GM19023 (cell line): ENCODE measurements at regions not wholly inside any gene's neighbourhood (a gene's known extent, or its start where the extent isn't known, plus 50 kb on each side); places are given as distances from the start of the nearest gene placed in this dataset.

Experiments
- ATAC-seq: cut with Tn5 transposase; IDR thresholded peaks from one replicate; pipeline ENCODE4 v1.9.1; 2021; ENCODE audit warnings: mild to moderate bottlenecking, moderate library complexity; ENCODE audit not compliant: unreplicated experiment

DNA sequence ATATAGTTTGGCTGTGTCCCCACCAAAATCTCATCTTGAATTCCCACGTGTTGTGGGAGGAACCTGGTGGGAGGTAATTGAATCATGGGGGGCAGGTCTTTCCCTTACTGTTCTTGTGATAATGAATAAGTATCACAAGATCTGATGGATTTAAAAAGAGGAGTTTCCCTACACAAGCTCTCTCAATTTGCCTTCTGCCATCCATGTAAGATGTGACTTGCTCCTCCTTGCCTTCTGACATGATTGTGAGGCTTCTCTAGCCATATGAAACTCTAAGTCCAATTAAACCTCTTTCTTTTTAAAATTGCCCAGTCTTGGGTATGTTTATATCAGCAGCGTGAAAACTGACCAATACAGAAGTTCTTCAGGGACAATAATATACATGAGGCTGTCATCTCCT is 425.1 kb downstream of the PABPC4L start:
- no peak for ATAC-seq

DNA sequence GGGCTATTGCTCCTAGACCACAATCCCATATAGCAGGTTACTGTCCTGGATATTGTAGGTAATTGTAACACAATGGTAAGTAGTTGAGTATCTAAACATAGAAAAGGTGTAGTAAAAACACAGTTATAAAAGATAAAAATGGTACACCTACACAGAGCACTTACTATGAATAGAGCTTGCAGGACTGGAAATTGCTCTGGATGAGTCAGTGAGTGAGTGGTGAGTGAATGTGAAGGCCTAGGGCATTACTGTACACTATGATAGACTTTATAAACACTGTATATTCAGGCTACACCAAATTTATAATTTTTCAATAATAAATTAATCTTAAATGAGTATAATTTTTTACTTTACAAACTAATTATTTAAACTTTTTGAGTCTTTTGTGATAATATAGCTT is 425.7 kb downstream of the PABPC4L start:
- no peak for ATAC-seq

DNA sequence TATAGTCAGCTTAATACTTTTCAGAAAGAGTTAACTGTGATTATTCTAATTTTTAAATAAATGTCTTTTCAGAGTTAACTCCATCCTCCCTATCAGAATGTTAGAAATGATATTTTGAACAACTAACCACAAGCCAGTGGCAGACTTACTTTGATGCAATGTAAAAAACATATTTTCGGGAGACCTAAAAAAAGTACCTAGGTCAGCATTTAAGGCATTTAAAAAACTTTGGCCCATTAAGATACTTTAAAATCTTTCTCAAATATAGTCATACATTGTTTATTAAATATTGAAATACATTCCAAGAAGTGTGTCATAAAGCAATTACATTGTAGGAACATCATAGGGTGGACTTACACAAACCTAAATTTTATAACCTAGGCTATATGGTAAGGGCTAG is 426.1 kb downstream of the PABPC4L start:
- no peak for ATAC-seq

DNA sequence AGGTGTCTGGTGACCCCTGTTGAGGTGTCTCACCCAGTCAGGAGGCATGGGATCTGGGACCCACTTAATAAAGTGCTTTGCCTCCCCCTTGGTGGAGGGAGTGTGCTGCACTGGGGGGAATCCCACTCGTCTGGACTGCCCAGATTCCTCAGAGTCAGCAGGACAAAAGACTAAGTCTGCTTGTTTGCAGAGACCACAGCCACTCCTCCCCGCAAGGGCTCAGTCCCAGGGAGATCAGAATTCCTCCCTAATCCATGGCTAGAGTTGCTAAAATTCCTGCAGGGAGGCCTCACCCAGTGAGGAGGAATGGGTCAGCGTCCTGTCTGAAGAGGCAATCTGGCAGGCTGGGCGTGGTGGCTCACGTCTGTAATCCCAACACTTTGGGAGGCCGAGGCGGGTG is 442.2 kb downstream of the PABPC4L start:
- no peak for ATAC-seq

DNA sequence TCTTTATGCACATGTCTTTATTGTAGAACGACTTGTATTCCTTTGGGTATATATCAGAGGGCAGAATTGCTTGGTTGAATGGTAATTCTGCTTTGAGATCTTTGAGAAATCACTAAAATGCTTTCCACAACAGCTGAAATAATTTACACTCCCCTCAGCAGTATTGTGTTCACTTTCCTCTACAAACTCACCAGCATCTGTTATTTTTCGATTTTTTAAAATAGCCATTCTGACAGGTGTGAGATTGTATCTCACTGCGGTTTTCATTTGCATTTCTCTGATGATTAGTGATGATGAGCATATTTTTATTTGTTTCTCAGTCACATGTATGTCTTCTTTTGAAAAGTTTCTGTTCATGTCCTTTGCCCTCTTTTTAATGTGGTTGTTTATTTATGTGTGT is 459.8 kb downstream of the PABPC4L start:
- no peak for ATAC-seq

DNA sequence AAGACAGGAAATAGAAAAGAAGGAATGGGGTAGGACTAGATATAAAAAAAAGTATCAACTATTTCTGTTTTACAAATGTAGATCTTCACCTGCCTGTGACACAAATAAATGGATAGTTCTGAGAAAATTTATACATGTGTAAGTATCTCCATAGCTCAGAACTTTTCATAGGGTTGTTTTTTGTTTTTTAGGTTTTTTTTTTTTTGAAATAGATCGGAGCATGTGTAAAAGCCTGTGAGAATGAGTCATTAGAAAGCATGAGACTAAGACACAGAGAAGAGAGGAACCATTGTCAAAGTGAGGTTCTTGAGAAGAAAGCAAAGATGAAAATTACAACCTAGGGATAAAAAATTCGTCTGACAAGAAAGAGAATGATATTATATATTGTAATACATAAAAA is 481.6 kb downstream of the PABPC4L start:
- no peak for ATAC-seq

DNA sequence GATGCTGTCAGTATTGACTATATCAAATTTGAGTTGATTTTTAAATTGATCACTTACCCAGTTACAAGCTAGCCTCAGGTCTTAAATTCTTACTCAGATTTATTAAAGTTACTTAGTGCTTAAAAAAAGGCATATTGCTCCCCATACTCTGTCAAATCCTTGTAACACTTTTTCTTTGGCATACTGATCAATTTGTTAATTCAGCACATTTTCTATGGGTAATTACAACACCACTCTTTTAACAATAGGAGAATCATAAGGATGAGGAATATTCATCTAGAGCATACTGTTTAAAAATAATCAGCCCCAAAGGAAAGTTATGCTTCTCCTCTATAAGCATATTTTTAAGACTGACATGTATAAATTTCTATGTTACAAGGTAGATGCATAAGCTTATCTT is 482.5 kb downstream of the PABPC4L start:
- no peak for ATAC-seq

DNA sequence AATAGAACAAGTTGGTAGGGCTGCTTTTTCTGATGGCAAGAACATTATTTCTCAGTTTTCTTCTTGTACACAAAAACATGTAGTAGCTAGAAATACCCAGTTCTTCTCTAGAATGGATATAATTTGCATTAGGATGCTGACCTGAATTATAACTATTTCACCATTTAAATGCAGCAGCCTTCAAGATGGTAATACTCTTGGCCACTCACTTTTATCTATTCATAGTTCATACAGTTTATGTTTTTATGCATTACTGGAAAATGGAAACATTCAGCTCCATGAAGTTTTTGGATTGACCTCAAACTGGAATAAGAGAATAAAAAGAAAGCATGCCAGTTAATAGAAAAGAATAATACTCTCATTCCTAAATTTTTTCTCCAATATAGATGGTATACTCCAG is 487.4 kb downstream of the PABPC4L start:
- no peak for ATAC-seq

DNA sequence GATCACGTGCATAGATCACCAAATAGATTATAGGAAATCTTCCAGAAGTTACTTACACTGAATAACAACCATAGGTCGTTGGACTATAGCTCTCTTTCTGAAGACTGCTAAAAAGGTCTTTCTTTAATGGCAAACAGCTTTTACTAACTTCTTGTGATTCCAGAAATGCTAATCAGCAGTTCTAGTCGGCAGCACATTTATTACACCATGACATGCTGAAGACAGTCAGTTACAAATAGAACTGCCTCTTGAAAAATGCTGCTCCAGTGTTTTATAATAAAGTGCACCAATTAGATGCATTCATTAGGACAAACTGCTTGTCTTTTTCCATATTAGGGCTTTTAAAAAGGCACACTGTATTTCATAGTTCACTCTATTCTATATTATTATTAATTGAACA is 488.2 kb downstream of the PABPC4L start:
- no peak for ATAC-seq

DNA sequence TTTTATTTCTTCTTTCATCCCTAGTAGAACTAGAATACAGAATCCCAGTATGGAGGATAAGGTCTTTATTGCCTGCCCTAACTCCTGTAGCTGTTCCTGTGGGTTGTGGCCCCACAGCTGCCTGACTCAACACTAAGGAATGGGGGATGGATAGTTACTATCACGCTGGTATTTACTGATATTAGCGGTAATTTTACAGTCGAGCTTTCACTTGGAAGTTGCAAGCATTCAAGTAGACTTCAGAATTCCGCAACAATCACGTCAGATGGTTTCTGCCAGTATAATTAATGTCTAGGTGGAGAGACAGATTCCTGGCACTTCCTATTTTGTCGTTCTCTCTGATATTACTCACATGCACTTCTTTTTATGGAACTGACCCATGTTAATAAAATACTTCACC is 489.8 kb downstream of the PABPC4L start:
- no peak for ATAC-seq

DNA sequence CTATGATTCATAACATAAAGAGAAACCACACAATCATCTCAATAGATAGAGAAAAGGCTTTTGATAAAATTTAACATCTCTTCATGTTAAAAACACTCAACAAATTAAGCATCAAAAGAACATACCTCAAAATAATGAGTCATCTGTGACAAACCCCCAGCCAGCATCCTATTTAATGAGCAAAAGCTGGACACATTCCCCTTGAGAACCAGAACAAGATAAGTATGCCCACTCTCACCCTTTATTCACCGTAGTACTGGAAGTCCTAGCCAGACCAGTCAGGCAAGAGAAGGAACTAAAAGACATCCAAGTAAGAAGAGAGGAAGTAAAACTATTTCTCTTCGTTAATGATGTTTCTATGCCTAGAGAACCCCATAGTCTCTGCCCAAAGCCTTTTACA is 507.2 kb downstream of the PABPC4L start:
- no peak for ATAC-seq

DNA sequence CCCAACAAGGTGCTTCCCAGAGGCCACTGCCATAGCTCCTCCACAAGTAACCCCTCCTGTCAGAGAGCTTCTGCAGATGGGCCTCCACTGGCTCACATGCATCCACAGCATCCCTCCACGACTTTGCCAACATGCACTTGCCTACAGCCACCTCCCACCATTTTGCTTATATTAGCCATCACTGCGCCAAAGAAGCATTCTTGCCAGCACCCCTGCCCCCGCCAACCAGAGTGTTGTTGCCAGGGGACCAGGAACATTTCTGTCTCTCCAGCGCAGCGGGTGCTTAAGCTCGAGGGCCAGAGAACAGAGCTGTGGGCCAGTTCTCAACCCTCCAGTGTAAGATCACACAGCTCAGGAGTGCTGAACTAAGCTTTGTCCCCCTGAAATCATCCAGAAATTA is 517.6 kb downstream of the PABPC4L start:
- no peak for ATAC-seq

DNA sequence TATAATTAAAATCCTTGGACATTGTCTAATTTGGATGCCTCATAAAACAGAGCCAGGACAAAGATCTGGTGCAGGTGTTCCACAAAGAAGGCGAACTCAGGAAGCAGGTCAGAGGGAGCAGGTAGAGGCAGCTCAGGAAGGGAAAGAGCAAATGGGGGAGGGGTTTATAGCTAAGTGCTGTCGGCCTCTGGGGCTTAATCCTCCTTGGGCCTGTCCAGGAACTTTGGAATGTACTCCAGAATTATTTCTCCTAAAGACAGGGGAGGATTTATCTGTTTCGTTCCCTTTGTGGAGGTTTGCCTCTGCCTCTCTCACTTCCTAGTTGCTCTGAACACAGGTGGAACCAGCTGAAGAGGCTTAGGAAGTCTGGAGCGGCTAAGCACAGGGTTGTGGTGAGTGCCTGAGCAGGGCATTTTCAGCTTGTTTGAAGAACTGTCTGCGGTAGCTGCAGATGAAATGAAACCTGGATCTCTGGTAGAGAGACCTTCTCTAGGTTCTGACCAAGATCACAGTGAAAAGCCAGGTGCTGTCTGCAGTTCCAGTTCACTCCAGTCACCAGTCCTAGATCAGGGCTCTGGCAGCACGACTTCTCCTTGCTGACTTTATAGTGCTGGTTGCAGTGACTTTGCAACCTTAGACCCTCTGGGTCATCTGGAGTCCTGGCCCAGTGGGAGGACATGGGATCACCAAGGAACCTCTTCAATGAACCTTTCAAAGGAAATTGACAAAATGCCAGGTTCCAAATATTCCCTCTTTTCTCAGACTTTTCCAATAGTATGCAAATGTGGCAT is 519.2 kb downstream of the PCDH10 start:
- ATAC-seq, result no peak

DNA sequence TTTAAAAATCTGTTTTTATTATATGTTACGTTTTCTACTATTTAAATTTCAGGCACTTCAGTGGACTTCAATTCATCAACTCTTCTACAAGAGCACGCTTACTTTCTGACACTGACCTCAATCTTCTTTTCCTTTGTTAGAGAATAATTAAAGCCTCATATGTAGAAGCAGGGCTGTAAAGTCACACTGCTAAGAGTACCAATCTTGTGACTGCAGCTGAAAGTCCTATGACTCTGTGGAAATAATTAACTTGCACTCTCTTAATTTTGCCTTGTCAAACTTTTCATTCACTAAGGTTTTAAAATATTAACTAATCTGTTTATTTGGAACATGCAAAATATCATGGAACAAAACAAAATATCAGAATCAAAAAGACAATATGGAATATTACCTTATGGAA is 498.1 kb downstream of the PCDH10 start:
- no peak for ATAC-seq

DNA sequence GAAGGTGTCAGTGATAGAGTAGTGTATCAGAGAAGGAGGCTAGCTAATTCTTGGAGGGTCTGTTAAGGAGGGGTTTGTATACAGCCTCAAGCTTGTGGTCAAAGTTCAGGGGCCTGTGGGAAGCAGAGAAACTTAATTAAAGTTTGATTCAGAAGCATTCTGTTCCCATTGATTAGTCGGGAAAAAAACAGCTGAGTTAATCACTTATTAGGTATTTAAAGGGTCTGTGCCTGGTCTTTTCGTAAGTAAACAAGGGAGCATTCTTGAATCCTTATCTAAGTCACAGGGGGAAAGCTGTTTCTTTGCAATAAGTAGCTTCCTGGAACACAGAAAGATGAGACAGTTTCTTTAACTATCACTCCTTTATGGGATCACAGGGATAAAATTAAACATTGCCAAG is 492.1 kb downstream of the PCDH10 start:
- ATAC-seq, result no peak

DNA sequence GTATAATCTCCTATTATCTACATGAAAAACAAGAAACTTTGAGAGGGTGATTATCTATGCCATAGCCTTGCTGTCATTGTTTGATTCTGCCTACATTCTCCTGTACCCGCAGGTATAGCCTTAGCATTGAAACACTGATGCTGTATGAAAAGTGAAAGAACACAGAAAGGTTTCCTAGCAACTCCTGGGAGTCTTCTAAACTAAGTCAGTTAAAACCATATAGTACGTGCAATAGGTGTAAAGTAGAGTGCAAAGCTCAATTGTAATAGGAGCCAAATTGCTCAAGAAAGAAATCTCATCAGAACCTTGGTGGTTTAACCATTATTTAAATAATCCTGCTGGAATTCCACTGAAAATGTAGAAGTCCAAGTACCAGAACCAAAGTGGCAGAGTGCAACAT is 489.7 kb downstream of the PCDH10 start:
- ATAC-seq, result no peak

DNA sequence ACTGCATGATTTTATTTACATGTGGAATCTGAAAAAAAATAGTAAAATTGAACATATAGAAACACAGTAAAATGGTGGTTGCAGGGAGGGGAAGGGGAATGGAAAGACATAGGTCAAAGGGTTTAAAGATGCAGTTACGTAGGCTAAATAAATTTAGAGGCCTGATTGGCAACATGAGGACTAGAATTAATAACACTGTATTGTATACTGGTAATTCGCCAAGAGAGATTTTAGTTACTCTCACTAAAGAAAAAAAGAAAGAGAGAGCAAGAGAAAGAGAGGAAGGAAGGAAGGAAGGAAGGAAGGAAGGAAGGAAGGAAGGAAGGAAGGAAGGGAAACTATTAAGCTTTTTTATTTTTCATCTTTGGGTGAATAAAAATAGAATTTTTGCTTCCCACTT is 488.1 kb downstream of the PCDH10 start:
- no peak for ATAC-seq

DNA sequence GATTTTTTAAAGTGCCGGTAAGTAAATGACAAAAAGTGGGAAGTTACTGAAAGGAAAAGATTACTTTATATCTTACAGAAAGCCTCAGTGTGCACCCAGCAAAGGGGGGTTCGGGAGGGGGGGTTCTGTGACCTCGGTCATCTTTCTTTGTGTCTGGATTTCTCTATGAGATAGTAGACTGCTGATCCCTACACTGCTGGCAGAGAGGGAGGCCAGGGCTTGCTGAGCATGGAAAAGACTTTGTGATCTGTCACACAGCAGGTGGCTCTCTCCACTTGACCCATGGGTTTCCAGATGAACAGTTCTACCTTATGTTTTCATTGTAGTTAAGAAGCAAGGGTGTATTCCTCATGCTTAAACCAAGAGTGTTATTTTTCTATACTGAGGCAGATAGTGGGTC is 475.6 kb downstream of the PCDH10 start:
- no peak for ATAC-seq

DNA sequence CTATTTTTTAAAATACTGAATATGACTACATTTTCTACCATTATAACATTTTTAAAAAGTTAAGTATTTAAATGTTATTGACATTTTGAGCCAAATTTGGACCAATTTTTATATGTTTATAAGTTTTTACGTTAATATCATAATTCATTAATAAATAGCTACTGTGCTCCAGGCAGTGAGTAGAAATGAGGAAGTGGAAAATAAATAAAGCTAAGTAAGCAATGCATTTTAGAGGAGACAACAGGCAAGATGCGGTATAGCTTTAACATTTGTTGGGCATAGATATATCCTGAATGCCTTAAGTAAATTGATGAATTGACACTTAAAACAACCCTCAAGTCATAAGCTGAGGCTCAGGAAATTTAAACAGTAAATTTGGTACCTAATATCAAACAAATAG is 474.8 kb downstream of the PCDH10 start:
- no peak for ATAC-seq

DNA sequence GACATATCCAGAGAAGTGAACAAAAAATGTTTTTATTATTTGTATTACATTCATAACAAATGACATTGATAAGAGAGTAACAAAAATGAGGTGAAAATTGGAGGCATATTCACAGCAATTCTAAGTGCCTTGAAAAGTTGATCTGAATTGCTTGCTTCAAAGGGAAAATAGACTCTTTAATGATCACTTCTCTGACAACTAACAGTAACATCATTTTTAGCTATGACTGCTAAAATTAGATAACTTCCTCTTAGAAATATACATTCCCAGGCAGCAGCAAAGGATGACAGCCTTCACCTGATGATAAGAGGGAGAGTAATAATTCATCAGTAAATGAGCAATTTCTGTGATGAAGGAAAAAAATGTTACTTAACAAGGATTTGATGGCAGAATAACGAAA is 472.5 kb downstream of the PCDH10 start:
- ATAC-seq, result no peak

DNA sequence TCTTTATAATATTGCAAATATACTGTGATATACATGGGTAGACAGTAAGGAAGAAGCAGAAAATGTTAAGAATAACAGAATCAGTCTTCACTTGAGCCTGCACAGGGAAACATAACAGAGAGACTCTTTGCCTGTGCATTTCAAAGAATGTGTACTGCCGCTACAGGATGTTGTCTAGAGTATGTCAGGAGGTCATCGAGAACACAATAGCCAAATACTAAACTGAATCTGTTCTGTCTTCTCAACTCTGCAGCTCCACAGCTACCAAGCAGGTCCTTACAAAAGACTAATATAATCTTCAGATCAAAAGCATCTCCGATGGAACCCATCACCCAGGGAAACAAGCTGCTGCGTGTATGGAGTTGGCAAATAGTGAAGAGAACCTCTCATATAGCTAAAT is 471.5 kb downstream of the PCDH10 start:
- no peak for ATAC-seq

DNA sequence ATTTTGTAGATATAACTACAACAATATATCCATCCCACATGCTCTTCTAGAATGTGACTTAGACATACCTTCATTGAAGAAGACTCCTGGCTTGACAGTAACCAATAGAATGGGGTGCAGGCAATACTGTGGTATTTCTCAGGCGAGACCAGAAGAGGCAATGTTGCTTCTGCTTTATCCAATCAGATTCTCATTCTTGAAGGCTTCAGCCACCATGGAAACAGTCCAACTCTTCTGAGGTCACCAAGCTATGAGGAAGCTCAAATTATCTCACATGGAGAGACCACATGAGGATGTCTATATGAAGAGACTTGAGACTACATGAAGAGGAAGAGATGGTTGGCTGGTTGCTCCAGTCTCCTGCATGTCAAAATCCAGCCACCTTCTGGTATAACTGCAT is 469.9 kb downstream of the PCDH10 start:
- no peak for ATAC-seq

DNA sequence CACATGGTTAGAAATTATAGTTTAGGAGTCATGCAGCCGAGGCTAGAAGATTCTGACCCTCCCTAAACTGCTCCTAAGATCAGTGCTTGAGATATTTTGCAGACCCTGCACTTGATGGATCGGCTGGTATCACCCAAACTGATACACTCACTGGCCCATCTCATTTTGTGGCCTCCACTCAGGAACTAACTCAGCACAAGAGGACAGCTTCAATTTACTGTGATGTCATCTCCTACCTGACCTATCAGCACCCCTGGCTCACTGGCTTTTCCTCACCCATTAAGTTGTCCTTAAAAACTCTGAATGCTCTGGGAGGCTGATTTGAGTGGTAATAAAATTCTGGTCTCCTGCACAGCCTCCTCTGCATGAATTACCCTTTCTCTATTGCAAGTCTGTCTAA is 450.9 kb downstream of the PCDH10 start:
- no peak for ATAC-seq
